WTC11 (cell line): ENCODE measurements at regions not wholly inside any gene's neighbourhood (a gene's known extent, or its start where the extent isn't known, plus 50 kb on each side); places are given as distances from the start of the nearest gene placed in this dataset.

Source experiments
- ATAC-seq: fragments of 200-7000 bp; cut with Tn5 transposase; 2 replicates; pipeline ENCODE4 v1.10.0; 2021; ENCODE audit warnings: mild to moderate bottlenecking, moderate library complexity
- CTCF ChIA-PET: fragments of 300-600 bp; sonication (Branson Sonifier 250); formaldehyde crosslinking; loops from one replicate; lab custom pipeline; 2021; ENCODE audit warnings: antibody characterized with exemption; lab: Charles Lee
- POLR2A ChIA-PET: fragments of 350-600 bp; sonication (Branson Sonifier 250); formaldehyde crosslinking; loops from one replicate; lab custom pipeline; 2021; ENCODE audit warnings: antibody characterized with exemption; lab: Charles Lee
- DNase-seq: peaks from one replicate; pipeline ENCODE4 v3.0.0; 2021; ENCODE audit warnings: low spot score
- H3K27ac Mint-ChIP-seq: 2 replicates; pipeline ENCODE4 v1.8.0; 2021; ENCODE audit warnings: mixed read lengths
- H3K27me3 Mint-ChIP-seq: 2 replicates; pipeline ENCODE4 v1.8.0; 2021; ENCODE audit warnings: low read depth, mild to moderate bottlenecking, moderate library complexity, mixed read lengths
- H3K36me3 Mint-ChIP-seq: 2 replicates; pipeline ENCODE4 v1.8.0; 2021; ENCODE audit warnings: mixed read lengths
- H3K4me1 Mint-ChIP-seq: 2 replicates; pipeline ENCODE4 v1.8.0; 2022; ENCODE audit warnings: mixed read lengths
- H3K4me3 Mint-ChIP-seq: 2 replicates; pipeline ENCODE4 v1.8.0; 2021; ENCODE audit warnings: mild to moderate bottlenecking, moderate library complexity, mixed read lengths
- H3K9me3 Mint-ChIP-seq: 2 replicates; pipeline ENCODE4 v1.8.0; 2021; ENCODE audit warnings: mixed read lengths
- AFF4 ChIP-seq: sonication (generic); formaldehyde crosslinking; IDR thresholded peaks from 2 replicates; pipeline ENCODE4 v1.8.1; 2023; ENCODE audit warnings: mild to moderate bottlenecking, missing genetic modification reagents, borderline replicate concordance
- AR ChIP-seq: fragments of 250-450 bp; sonication (Bioruptor Pico); IDR thresholded peaks from 2 replicates; pipeline ENCODE4 v1.9.0; 2021; ENCODE audit warnings: mild to moderate bottlenecking
- CREB1 ChIP-seq: sonication (generic); formaldehyde crosslinking; IDR thresholded peaks from 2 replicates; pipeline ENCODE4 v1.8.0; 2023; ENCODE audit warnings: mild to moderate bottlenecking, missing genetic modification reagents
- CREM ChIP-seq: sonication (generic); formaldehyde crosslinking; IDR thresholded peaks from 2 replicates; pipeline ENCODE4 v1.8.1; 2022; ENCODE audit warnings: mild to moderate bottlenecking, missing genetic modification reagents, moderate library complexity
- CTCF ChIP-seq: fragments of 200-600 bp; IDR thresholded peaks from 2 replicates; pipeline ENCODE4 v1.8.0; 2022; ENCODE audit warnings: antibody characterized with exemption
- ESRRA ChIP-seq: sonication (generic); formaldehyde crosslinking; IDR thresholded peaks from 2 replicates; pipeline ENCODE4 v1.8.1; 2022; ENCODE audit warnings: mild to moderate bottlenecking, missing genetic modification reagents, borderline replicate concordance
- FOXJ3 ChIP-seq: sonication (generic); formaldehyde crosslinking; IDR thresholded peaks from 2 replicates; pipeline ENCODE4 v1.9.0; 2021; ENCODE audit warnings: missing genetic modification reagents, mild to moderate bottlenecking, borderline replicate concordance
- JUN ChIP-seq: sonication (generic); formaldehyde crosslinking; IDR thresholded peaks from 2 replicates; pipeline ENCODE4 v1.8.0; 2023; ENCODE audit warnings: mild to moderate bottlenecking, missing genetic modification reagents
- NFYB ChIP-seq: sonication (generic); formaldehyde crosslinking; conservative IDR thresholded peaks from 2 replicates; pipeline ENCODE4 v1.8.0; 2022; ENCODE audit warnings: low read depth, missing genetic modification reagents
- NR2C2 ChIP-seq: sonication (generic); formaldehyde crosslinking; IDR thresholded peaks from 2 replicates; pipeline ENCODE4 v1.8.0; 2022; ENCODE audit warnings: mild to moderate bottlenecking, missing genetic modification reagents
- ZNF138 ChIP-seq: sonication (generic); formaldehyde crosslinking; conservative IDR thresholded peaks from 2 replicates; pipeline ENCODE4 v1.8.1; 2022; ENCODE audit warnings: mild to moderate bottlenecking, moderate library complexity, missing genetic modification reagents
- ZNF512 ChIP-seq: sonication (generic); formaldehyde crosslinking; IDR thresholded peaks from 2 replicates; pipeline ENCODE4 v1.8.1; 2022; ENCODE audit warnings: missing genetic modification reagents, borderline replicate concordance
- ZNF671 ChIP-seq: fragments of 250-450 bp; sonication (Bioruptor Pico); IDR thresholded peaks from 2 replicates; pipeline ENCODE4 v1.8.0; 2021; ENCODE audit warnings: mild to moderate bottlenecking

- no peak for ATAC-seq
- Mint-ChIP-seq H3K27me3 (0 out of 2 replicates have a peak, but pooled peaks cover 2% of the 10 kb centered on the region), H3K4me3 (no peak overlapping the region), H3K4me1 (peaks cover 25% of the 10 kb centered on the region), H3K36me3 (no peaks in the 10 kb centered on the region), H3K9me3 (peaks cover 6% of the 10 kb centered on the region), H3K27ac (no peak overlapping the region)
- POLR2A ChIA-PET: no interaction called here
- CTCF ChIA-PET: interaction anchor here (0.6 kb wide), 1 partner anchor 561 kb away, joined by 3 read pairs; no protein-coding TSS in a partner anchor
- TF ChIP-seq AR (no peak), ZNF671 (CRISPR knock-in tag) (no peak), CREM (no peak)
- DNase-seq: no peak
Measured at GRCh38 chr3:72135636-72136035, 350.7 kb upstream of the PROK2 start.

GRCh38 chr3:72134989-72135451 is 350.1 kb upstream of the PROK2 start:
- no peak for DNase-seq
- Mint-ChIP-seq H3K27ac (no peak overlapping the region), H3K27me3 (0 out of 2 replicates have a peak, but pooled peaks cover 2% of the 10 kb centered on the region), H3K36me3 (no peaks in the 10 kb centered on the region), H3K4me1 (peaks cover 25% of the 10 kb centered on the region), H3K9me3 (peaks cover 11% of the 10 kb centered on the region), H3K4me3 (no peak overlapping the region)
- ChIA-PET POLR2A (no interaction called here), CTCF (interaction anchor here (0.6 kb wide), 1 partner anchor 562 kb away, joined by 3 read pairs; no protein-coding TSS in a partner anchor)
- TF ChIP-seq NR2C2 (CRISPR knock-in tag) (no peak), CREB1 (no peak), ESRRA (CRISPR knock-in tag) (no peak)
- peak; percentile 39 for ATAC-seq

- H3K4me1 Mint-ChIP-seq: peaks cover 25% of the 10 kb centered on the region
- ChIA-PET CTCF (no interaction called here), POLR2A (no interaction called here)
- ATAC-seq: no peak
- H3K9me3 Mint-ChIP-seq: peaks cover 11% of the 10 kb centered on the region
- DNase-seq: no peak
- H3K36me3 Mint-ChIP-seq: no peaks in the 10 kb centered on the region
- TF ChIP-seq NFYB (CRISPR knock-in tag) (no peak), ZNF138 (no peak), CTCF (no peak), FOXJ3 (CRISPR knock-in tag) (no peak), AFF4 (CRISPR knock-in tag) (no peak), ZNF512 (CRISPR knock-in tag) (no peak), JUN (CRISPR knock-in tag) (no peak)
- no peak overlapping the region for H3K27ac Mint-ChIP-seq
- 0 out of 2 replicates have a peak, but pooled peaks cover 2% of the 10 kb centered on the region for H3K27me3 Mint-ChIP-seq
- H3K4me3 Mint-ChIP-seq: no peak overlapping the region
Measured at GRCh38 chr3:72133329-72134011, 348.5 kb upstream of the PROK2 start.
